Astrocyte of the spinal cord (primary cell): ENCODE measurements at regions not wholly inside any gene's neighbourhood (a gene's known extent, or its start where the extent isn't known, plus 50 kb on each side); places are given as distances from the start of the nearest gene placed in this dataset.

Source experiments
- DNase-seq: peaks from one replicate; pipeline ENCODE4 v3.0.0; 2011; ENCODE audit warnings: low read depth, low spot score
- H3K4me3 ChIP-seq: 2 replicates; pipeline ENCODE4 v1.5.1; 2011; ENCODE audit warnings: low read depth, mild to moderate bottlenecking, low read length, moderate library complexity
- CTCF ChIP-seq: IDR thresholded peaks from 2 replicates; pipeline ENCODE4 v1.5.1; 2012; ENCODE audit warnings: low read depth, mild to moderate bottlenecking, low read length, inconsistent platforms
- in situ Hi-C: cut with HindIII; loops from 2 replicates; pipeline ENCODE4 v1.10.0; 2017; ENCODE audit warnings: low sequenced_read_pairs

GRCh38 chr6:105476978-105477377 lies 74.1 kb upstream of the PREP start:
- no peak overlapping the region for H3K4me3 ChIP-seq
- DNase-seq = no peak
- no peak for TF ChIP-seq CTCF
- in situ Hi-C loops = no loop called here

GRCh38 chr6:105474234-105474633 lies 71.4 kb upstream of the PREP start:
- no peak overlapping the region for H3K4me3 ChIP-seq
- in situ Hi-C loops = no loop called here
- TF ChIP-seq CTCF = no peak
- DNase-seq = peak; percentile 16

GRCh38 chr6:105469946-105470345 lies 67.1 kb upstream of the PREP start:
- H3K4me3 ChIP-seq = no peak overlapping the region
- no peak for TF ChIP-seq CTCF

GRCh38 chr6:105468850-105469249 lies 66.0 kb upstream of the PREP start:
- H3K4me3 ChIP-seq = no peak overlapping the region
- DNase-seq = no peak
- in situ Hi-C loops = no loop called here
- no peak for TF ChIP-seq CTCF

More at GRCh38 chr6:105469946-105470345, 67.1 kb upstream of the PREP start:
- in situ Hi-C loops = no loop called here
- DNase-seq = no peak

- in situ Hi-C loops = no loop called here
- TF ChIP-seq CTCF = no peak
These were observed 58.0 kb upstream of the PREP start for GRCh38 chr6:105460860-105461259.

GRCh38 chr6:105459864-105460263 lies 57.0 kb upstream of the PREP start:
- no peak overlapping the region for H3K4me3 ChIP-seq
- peak; percentile 53 for DNase-seq
- TF ChIP-seq CTCF = no peak
- in situ Hi-C loops = no loop called here

More at GRCh38 chr6:105460860-105461259, 58.0 kb upstream of the PREP start:
- no peak for DNase-seq
- no peak overlapping the region for H3K4me3 ChIP-seq

GRCh38 chr6:105459049-105459448 lies 56.2 kb upstream of the PREP start:
- no peak for TF ChIP-seq CTCF
- peak; percentile 26 for DNase-seq
- H3K4me3 ChIP-seq = no peak overlapping the region
- in situ Hi-C loops = no loop called here
